ENCODE measurements at regions not wholly inside any gene's neighbourhood (a gene's known extent, or its start where the extent isn't known, plus 50 kb on each side); places are given as distances from the start of the nearest gene placed in this dataset.

- Histone ChIP-seq H3F3A (replicated peaks; ENCODE audit: low read depth) (no peaks in the 10 kb centered on the region), H3K27me3 (ENCODE audit: insufficient read depth) (no peaks in the 10 kb centered on the region), H3K4me3 (no peak overlapping the region), H2AFZ (no peak overlapping the region), H3K4me2 (no peak overlapping the region), H4K20me1 (replicated peaks; ENCODE audit: insufficient read depth) (no peaks in the 10 kb centered on the region), H3K4me1 (ENCODE audit: insufficient read depth) (no peaks in the 10 kb centered on the region), H3K36me3 (ENCODE audit: insufficient read depth) (no peaks in the 10 kb centered on the region), H3K9me2 (ENCODE audit: insufficient read depth) (peaks cover 9% of the 10 kb centered on the region), H3K79me2 (replicated peaks; ENCODE audit: insufficient read depth) (no peaks in the 10 kb centered on the region), H3K27ac (ENCODE audit: low read depth) (no peak overlapping the region)
- Mint-ChIP-seq H3K36me3 (ENCODE audit: low read depth) (peaks cover 11% of the 10 kb centered on the region), H3K27me3 (ENCODE audit: insufficient read depth, low read depth, poor library complexity) (peaks cover 8% of the 10 kb centered on the region), H3K9me3 (peaks cover 12% of the 10 kb centered on the region; the same call in 2 of the 3 replicates), H3K4me1 (no peaks in the 10 kb centered on the region), H3K4me3 (no peak overlapping the region), H3K27ac (no peak overlapping the region)
- TF ChIP-seq, protein P1, sequence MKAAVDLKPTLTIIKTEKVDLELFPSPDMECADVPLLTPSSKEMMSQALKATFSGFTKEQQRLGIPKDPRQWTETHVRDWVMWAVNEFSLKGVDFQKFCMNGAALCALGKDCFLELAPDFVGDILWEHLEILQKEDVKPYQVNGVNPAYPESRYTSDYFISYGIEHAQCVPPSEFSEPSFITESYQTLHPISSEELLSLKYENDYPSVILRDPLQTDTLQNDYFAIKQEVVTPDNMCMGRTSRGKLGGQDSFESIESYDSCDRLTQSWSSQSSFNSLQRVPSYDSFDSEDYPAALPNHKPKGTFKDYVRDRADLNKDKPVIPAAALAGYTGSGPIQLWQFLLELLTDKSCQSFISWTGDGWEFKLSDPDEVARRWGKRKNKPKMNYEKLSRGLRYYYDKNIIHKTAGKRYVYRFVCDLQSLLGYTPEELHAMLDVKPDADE (IDR thresholded peaks at IDR 0.05): no peak
- TF ChIP-seq JUNB (IDR thresholded peaks at IDR 0.05; ENCODE audit: unreplicated experiment) (no peak), POLR2AphosphoS5 (IDR thresholded peaks at IDR 0.05; ENCODE audit: low read depth) (no peak), CTCF (conservative IDR thresholded peaks at IDR 0.05; ENCODE audit: low read depth in 2 of 2) (no peak), EZH2 (IDR thresholded peaks at IDR 0.05; ENCODE audit: low read depth, unreplicated experiment) (no peak), NANOG (IDR thresholded peaks at IDR 0.05; ENCODE audit: borderline replicate concordance) (no peak), CREB1 (CRISPR knock-in tag; IDR thresholded peaks at IDR 0.05; ENCODE audit: low read depth) (no peak), STAT1 (IDR thresholded peaks at IDR 0.05; ENCODE audit: unreplicated experiment) (no peak), ZNF114 (CRISPR knock-in tag; IDR thresholded peaks at IDR 0.05) (no peak), ZNF331 (CRISPR knock-in tag; IDR thresholded peaks at IDR 0.05; ENCODE audit: low read depth) (no peak), EZH2phosphoT487 (IDR thresholded peaks at IDR 0.05; ENCODE audit: unreplicated experiment) (no peak)
- TF ChIP-seq, protein P2, sequence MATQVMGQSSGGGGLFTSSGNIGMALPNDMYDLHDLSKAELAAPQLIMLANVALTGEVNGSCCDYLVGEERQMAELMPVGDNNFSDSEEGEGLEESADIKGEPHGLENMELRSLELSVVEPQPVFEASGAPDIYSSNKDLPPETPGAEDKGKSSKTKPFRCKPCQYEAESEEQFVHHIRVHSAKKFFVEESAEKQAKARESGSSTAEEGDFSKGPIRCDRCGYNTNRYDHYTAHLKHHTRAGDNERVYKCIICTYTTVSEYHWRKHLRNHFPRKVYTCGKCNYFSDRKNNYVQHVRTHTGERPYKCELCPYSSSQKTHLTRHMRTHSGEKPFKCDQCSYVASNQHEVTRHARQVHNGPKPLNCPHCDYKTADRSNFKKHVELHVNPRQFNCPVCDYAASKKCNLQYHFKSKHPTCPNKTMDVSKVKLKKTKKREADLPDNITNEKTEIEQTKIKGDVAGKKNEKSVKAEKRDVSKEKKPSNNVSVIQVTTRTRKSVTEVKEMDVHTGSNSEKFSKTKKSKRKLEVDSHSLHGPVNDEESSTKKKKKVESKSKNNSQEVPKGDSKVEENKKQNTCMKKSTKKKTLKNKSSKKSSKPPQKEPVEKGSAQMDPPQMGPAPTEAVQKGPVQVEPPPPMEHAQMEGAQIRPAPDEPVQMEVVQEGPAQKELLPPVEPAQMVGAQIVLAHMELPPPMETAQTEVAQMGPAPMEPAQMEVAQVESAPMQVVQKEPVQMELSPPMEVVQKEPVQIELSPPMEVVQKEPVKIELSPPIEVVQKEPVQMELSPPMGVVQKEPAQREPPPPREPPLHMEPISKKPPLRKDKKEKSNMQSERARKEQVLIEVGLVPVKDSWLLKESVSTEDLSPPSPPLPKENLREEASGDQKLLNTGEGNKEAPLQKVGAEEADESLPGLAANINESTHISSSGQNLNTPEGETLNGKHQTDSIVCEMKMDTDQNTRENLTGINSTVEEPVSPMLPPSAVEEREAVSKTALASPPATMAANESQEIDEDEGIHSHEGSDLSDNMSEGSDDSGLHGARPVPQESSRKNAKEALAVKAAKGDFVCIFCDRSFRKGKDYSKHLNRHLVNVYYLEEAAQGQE (IDR thresholded peaks at IDR 0.05; ENCODE audit: unreplicated experiment): no peak
- TF ChIP-seq, protein P3, sequence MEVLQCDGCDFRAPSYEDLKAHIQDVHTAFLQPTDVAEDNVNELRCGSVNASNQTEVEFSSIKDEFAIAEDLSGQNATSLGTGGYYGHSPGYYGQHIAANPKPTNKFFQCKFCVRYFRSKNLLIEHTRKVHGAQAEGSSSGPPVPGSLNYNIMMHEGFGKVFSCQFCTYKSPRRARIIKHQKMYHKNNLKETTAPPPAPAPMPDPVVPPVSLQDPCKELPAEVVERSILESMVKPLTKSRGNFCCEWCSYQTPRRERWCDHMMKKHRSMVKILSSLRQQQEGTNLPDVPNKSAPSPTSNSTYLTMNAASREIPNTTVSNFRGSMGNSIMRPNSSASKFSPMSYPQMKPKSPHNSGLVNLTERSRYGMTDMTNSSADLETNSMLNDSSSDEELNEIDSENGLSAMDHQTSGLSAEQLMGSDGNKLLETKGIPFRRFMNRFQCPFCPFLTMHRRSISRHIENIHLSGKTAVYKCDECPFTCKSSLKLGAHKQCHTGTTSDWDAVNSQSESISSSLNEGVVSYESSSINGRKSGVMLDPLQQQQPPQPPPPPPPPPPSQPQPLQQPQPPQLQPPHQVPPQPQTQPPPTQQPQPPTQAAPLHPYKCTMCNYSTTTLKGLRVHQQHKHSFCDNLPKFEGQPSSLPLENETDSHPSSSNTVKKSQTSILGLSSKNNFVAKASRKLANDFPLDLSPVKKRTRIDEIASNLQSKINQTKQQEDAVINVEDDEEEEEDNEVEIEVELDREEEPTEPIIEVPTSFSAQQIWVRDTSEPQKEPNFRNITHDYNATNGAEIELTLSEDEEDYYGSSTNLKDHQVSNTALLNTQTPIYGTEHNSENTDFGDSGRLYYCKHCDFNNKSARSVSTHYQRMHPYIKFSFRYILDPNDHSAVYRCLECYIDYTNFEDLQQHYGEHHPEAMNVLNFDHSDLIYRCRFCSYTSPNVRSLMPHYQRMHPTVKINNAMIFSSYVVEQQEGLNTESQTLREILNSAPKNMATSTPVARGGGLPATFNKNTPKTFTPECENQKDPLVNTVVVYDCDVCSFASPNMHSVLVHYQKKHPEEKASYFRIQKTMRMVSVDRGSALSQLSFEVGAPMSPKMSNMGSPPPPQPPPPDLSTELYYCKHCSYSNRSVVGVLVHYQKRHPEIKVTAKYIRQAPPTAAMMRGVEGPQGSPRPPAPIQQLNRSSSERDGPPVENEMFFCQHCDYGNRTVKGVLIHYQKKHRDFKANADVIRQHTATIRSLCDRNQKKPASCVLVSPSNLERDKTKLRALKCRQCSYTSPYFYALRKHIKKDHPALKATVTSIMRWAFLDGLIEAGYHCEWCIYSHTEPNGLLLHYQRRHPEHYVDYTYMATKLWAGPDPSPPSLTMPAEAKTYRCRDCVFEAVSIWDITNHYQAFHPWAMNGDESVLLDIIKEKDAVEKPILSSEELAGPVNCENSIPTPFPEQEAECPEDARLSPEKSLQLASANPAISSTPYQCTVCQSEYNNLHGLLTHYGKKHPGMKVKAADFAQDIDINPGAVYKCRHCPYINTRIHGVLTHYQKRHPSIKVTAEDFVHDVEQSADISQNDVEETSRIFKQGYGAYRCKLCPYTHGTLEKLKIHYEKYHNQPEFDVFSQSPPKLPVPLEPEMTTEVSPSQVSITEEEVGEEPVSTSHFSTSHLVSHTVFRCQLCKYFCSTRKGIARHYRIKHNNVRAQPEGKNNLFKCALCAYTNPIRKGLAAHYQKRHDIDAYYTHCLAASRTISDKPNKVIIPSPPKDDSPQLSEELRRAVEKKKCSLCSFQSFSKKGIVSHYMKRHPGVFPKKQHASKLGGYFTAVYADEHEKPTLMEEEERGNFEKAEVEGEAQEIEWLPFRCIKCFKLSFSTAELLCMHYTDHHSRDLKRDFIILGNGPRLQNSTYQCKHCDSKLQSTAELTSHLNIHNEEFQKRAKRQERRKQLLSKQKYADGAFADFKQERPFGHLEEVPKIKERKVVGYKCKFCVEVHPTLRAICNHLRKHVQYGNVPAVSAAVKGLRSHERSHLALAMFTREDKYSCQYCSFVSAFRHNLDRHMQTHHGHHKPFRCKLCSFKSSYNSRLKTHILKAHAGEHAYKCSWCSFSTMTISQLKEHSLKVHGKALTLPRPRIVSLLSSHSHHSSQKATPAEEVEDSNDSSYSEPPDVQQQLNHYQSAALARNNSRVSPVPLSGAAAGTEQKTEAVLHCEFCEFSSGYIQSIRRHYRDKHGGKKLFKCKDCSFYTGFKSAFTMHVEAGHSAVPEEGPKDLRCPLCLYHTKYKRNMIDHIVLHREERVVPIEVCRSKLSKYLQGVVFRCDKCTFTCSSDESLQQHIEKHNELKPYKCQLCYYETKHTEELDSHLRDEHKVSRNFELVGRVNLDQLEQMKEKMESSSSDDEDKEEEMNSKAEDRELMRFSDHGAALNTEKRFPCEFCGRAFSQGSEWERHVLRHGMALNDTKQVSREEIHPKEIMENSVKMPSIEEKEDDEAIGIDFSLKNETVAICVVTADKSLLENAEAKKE (CRISPR knock-in tag; IDR thresholded peaks at IDR 0.05): no peak
- ATAC-seq (no peak), DNase-seq (ENCODE audit: low spot score) (no peak)
Observed at GRCh38 chr4:96763546-96763945, 923.7 kb downstream of the PDHA2 start.

Data from GM23338 (cell line).